Ishikawa (cell line): ENCODE measurements at regions not wholly inside any gene's neighbourhood (a gene's known extent, or its start where the extent isn't known, plus 50 kb on each side); places are given as distances from the start of the nearest gene placed in this dataset.

Experiments
- EP300 ChIP-seq: IDR thresholded peaks from 2 replicates; pipeline ENCODE4 v1.6.1; 2012; ENCODE audit warnings: borderline replicate concordance
- MAX ChIP-seq: IDR thresholded peaks from 2 replicates; pipeline ENCODE4 v1.6.1; 2012
- TCF12 ChIP-seq: IDR thresholded peaks from 2 replicates; pipeline ENCODE4 v1.6.1; 2012; ENCODE audit warnings: low read depth

GRCh38 chr10:124164264-124164663, 70.9 kb upstream of the CHST15 start:
- TF ChIP-seq MAX = no peak
- TF ChIP-seq EP300 = no peak
- no peak for TF ChIP-seq TCF12
